Neutrophil (primary cell): ENCODE measurements at regions not wholly inside any gene's neighbourhood (a gene's known extent, or its start where the extent isn't known, plus 50 kb on each side); places are given as distances from the start of the nearest gene placed in this dataset.
"Not testable (repeated sequence)": the region's sequence is repeated elsewhere in the genome, so short reads cannot be mapped to it uniquely, and the experiment has no call there.

Experiments used
- H3K27ac ChIP-seq: fragments of 200-600 bp; sonication (generic); 2 replicates; pipeline ENCODE4 v1.5.1; 2016; ENCODE audit warnings: mild to moderate bottlenecking, moderate library complexity
- H3K27me3 ChIP-seq: fragments of 200-600 bp; sonication (generic); 2 replicates; pipeline ENCODE4 v1.6.0; 2016; ENCODE audit warnings: mild to moderate bottlenecking
- H3K36me3 ChIP-seq: fragments of 200-600 bp; sonication (generic); 2 replicates; pipeline ENCODE4 v1.5.1; 2017
- H3K4me1 ChIP-seq, 2 experiments: fragments of 200-600 bp in 1 of 2; sonication (generic) in 1 of 2; 1 replicate in 1 of 2; 2 replicates in 1 of 2; pipeline versions ENCODE4 v1.5.1 to v1.6.1; 2013 to 2016; ENCODE audit warnings: low read depth in 1 of 2, low read length in 1 of 2, mild to moderate bottlenecking in 1 of 2, moderate library complexity in 1 of 2; ENCODE audit not compliant: control insufficient read depth in 1 of 2, insufficient read depth in 1 of 2
- H3K4me3 ChIP-seq, 2 experiments: fragments of 200-600 bp in 1 of 2; sonication (generic) in 1 of 2; 1 replicate in 1 of 2; 2 replicates in 1 of 2; pipeline ENCODE4 v1.5.1; 2013 to 2016; ENCODE audit warnings: low read depth in 1 of 2, low read length in 1 of 2, mild to moderate bottlenecking in 1 of 2, moderate library complexity in 1 of 2
- H3K9me3 ChIP-seq: fragments of 200-600 bp; sonication (generic); 2 replicates; pipeline ENCODE4 v1.5.1; 2016
- CTCF ChIP-seq: fragments of 200-600 bp; sonication (generic); IDR thresholded peaks from 2 replicates; pipeline ENCODE4 v1.5.1; 2016; ENCODE audit warnings: antibody characterized with exemption

- Histone ChIP-seq H3K4me3 (no peak overlapping the region), H3K36me3 (no peaks in the 10 kb centered on the region), H3K27me3 (no peaks in the 10 kb centered on the region), H3K27ac (no peak overlapping the region), H3K9me3 (no peaks in the 10 kb centered on the region), H3K4me1 (no peaks in the 10 kb centered on the region)
- no peak for TF ChIP-seq CTCF
Measured at GRCh38 chr7:13132314-13132713, 444.9 kb downstream of the ARL4A start.

- H3K4me3 ChIP-seq, H3K9me3 ChIP-seq, H3K27me3 ChIP-seq, H3K4me1 ChIP-seq, H3K27ac ChIP-seq, H3K36me3 ChIP-seq: not testable (repeated sequence)
Measured at GRCh38 chr7:13136345-13136744, 448.9 kb downstream of the ARL4A start.

GRCh38 chr7:13139436-13139835 is 452.0 kb downstream of the ARL4A start:
- H3K4me3 ChIP-seq = no peak overlapping the region
- H3K27ac ChIP-seq = no peak overlapping the region
- H3K9me3 ChIP-seq = no peaks in the 10 kb centered on the region
- H3K27me3 ChIP-seq = no peaks in the 10 kb centered on the region
- no peaks in the 10 kb centered on the region for H3K36me3 ChIP-seq
- TF ChIP-seq CTCF = no peak
- H3K4me1 ChIP-seq = no peaks in the 10 kb centered on the region

GRCh38 chr7:13144673-13145072 is 457.2 kb downstream of the ARL4A start:
- H3K9me3 ChIP-seq = no peaks in the 10 kb centered on the region

GRCh38 chr7:13148548-13148947 is 461.1 kb downstream of the ARL4A start:
- no peaks in the 10 kb centered on the region for H3K4me1 ChIP-seq
- no peak for TF ChIP-seq CTCF
- no peaks in the 10 kb centered on the region for H3K9me3 ChIP-seq
- H3K27me3 ChIP-seq = no peaks in the 10 kb centered on the region
- H3K4me3 ChIP-seq = no peak overlapping the region
- H3K36me3 ChIP-seq = no peaks in the 10 kb centered on the region
- no peak overlapping the region for H3K27ac ChIP-seq

More at GRCh38 chr7:13144673-13145072, 457.2 kb downstream of the ARL4A start:
- H3K36me3 ChIP-seq = no peaks in the 10 kb centered on the region
- no peak for TF ChIP-seq CTCF
- H3K4me1 ChIP-seq = no peaks in the 10 kb centered on the region
- no peaks in the 10 kb centered on the region for H3K27me3 ChIP-seq
- H3K27ac ChIP-seq = no peak overlapping the region
- H3K4me3 ChIP-seq = no peak overlapping the region

GRCh38 chr7:13151978-13152377 is 464.5 kb downstream of the ARL4A start:
- H3K27ac ChIP-seq = no peak overlapping the region
- no peak for TF ChIP-seq CTCF
- no peaks in the 10 kb centered on the region for H3K36me3 ChIP-seq
- no peaks in the 10 kb centered on the region for H3K27me3 ChIP-seq
- H3K4me1 ChIP-seq = no peaks in the 10 kb centered on the region
- no peaks in the 10 kb centered on the region for H3K9me3 ChIP-seq
- no peak overlapping the region for H3K4me3 ChIP-seq
